ENCODE measurements at regions not wholly inside any gene's neighbourhood (a gene's known extent, or its start where the extent isn't known, plus 50 kb on each side); places are given as distances from the start of the nearest gene placed in this dataset.

- ATAC-seq = no peak
- CTCF ChIA-PET = interaction anchor here (1.4 kb wide), 1 partner anchor 11 kb away, joined by 4 read pairs; no protein-coding TSS in a partner anchor
- intact Hi-C loops (cut with micrococcal nuclease) = no loop called here
- no peaks in the 10 kb centered on the region for H3K4me1 Mint-ChIP-seq (ENCODE audit: low read depth)
- TF ChIP-seq CTCF (IDR thresholded peaks at IDR 0.05) = no peak
- H3K4me3 Mint-ChIP-seq = no peak overlapping the region
- H3K27ac Mint-ChIP-seq = no peak overlapping the region
- no peak for DNase-seq
- H3K36me3 Mint-ChIP-seq (ENCODE audit: low read depth) = no peaks in the 10 kb centered on the region
- no peaks in the 10 kb centered on the region for H3K9me3 Mint-ChIP-seq
- no peaks in the 10 kb centered on the region for H3K27me3 Mint-ChIP-seq
- POLR2A ChIA-PET = interaction anchor here (0.6 kb wide), 1 partner anchor 659 kb away, joined by 3 read pairs; no protein-coding TSS in a partner anchor
These were observed 110.3 kb downstream of the PDCL3 start for GRCh38 chr2:100673115-100673514.

- Mint-ChIP-seq H3K27me3 (no peaks in the 10 kb centered on the region), H3K36me3 (ENCODE audit: low read depth) (no peaks in the 10 kb centered on the region), H3K4me3 (no peak overlapping the region), H3K27ac (no peak overlapping the region), H3K4me1 (ENCODE audit: low read depth) (peaks cover 2% of the 10 kb centered on the region), H3K9me3 (no peaks in the 10 kb centered on the region)
- POLR2A ChIA-PET = interaction anchor here (0.6 kb wide), 1 partner anchor 658 kb away, joined by 3 read pairs; no protein-coding TSS in a partner anchor
- no peak for TF ChIP-seq CTCF (IDR thresholded peaks at IDR 0.05)
- intact Hi-C loops (cut with micrococcal nuclease) = no loop called here
- ATAC-seq (no peak), DNase-seq (no peak)
- CTCF ChIA-PET = interaction anchor here (1.0 kb wide), 1 partner anchor 64 kb away, joined by 3 read pairs; no protein-coding TSS in a partner anchor
These were observed 111.1 kb downstream of the PDCL3 start for GRCh38 chr2:100673691-100674485.

GRCh38 chr2:100674666-100675065 lies 111.9 kb downstream of the PDCL3 start:
- ATAC-seq (no peak), DNase-seq (no peak)
- Mint-ChIP-seq H3K9me3 (no peaks in the 10 kb centered on the region), H3K36me3 (ENCODE audit: low read depth) (no peaks in the 10 kb centered on the region), H3K4me3 (no peak overlapping the region), H3K27ac (no peak overlapping the region), H3K27me3 (no peaks in the 10 kb centered on the region), H3K4me1 (ENCODE audit: low read depth) (peaks cover 7% of the 10 kb centered on the region)
- intact Hi-C loops (cut with micrococcal nuclease) = no loop called here
- CTCF ChIA-PET = interaction anchor here (1.0 kb wide), 1 partner anchor 65 kb away, joined by 3 read pairs; no protein-coding TSS in a partner anchor
- TF ChIP-seq CTCF (IDR thresholded peaks at IDR 0.05) = no peak
- POLR2A ChIA-PET = no interaction called here

- intact Hi-C loops (cut with micrococcal nuclease) = no loop called here
- Mint-ChIP-seq H3K9me3 (no peaks in the 10 kb centered on the region), H3K4me3 (no peak overlapping the region), H3K4me1 (ENCODE audit: low read depth) (peaks cover 10% of the 10 kb centered on the region), H3K27me3 (no peaks in the 10 kb centered on the region), H3K36me3 (ENCODE audit: low read depth) (no peaks in the 10 kb centered on the region), H3K27ac (no peak overlapping the region)
- ATAC-seq = no peak
- DNase-seq = no peak
- ChIA-PET POLR2A (no interaction called here), CTCF (no interaction called here)
- no peak for TF ChIP-seq CTCF (IDR thresholded peaks at IDR 0.05)
These were observed 112.6 kb downstream of the PDCL3 start for GRCh38 chr2:100675373-100675772.

GRCh38 chr2:100675855-100676254 lies 113.1 kb downstream of the PDCL3 start:
- ChIA-PET POLR2A (no interaction called here), CTCF (no interaction called here)
- no peaks in the 10 kb centered on the region for H3K9me3 Mint-ChIP-seq
- ATAC-seq = no peak
- no peaks in the 10 kb centered on the region for H3K27me3 Mint-ChIP-seq
- H3K36me3 Mint-ChIP-seq (ENCODE audit: low read depth) = no peaks in the 10 kb centered on the region
- no peak for DNase-seq
- intact Hi-C loops (cut with micrococcal nuclease) = no loop called here
- TF ChIP-seq CTCF (IDR thresholded peaks at IDR 0.05) = no peak
- H3K4me1 Mint-ChIP-seq (ENCODE audit: low read depth) = peaks cover 14% of the 10 kb centered on the region
- H3K27ac Mint-ChIP-seq = no peak overlapping the region
- no peak overlapping the region for H3K4me3 Mint-ChIP-seq

Data from activated CD8-positive, alpha-beta T cell treated with anti-CD3 and anti-CD28 coated beads for 36 hours (primary cell).